HG02970 (cell line): ENCODE measurements at regions not wholly inside any gene's neighbourhood (a gene's known extent, or its start where the extent isn't known, plus 50 kb on each side); places are given as distances from the start of the nearest gene placed in this dataset.

Source experiments
- ATAC-seq: cut with Tn5 transposase; IDR thresholded peaks from one replicate; pipeline ENCODE4 v1.9.1; 2021; ENCODE audit warnings: mild to moderate bottlenecking, moderate library complexity, moderate number of reproducible peaks; ENCODE audit not compliant: unreplicated experiment, low FRiP score

GRCh38 chr4:111736516-111736915, 408.7 kb upstream of the FAM241A start:
- no peak for ATAC-seq

- no peak for ATAC-seq
These were observed 400.4 kb upstream of the FAM241A start for GRCh38 chr4:111744847-111745246.

- no peak for ATAC-seq
These were observed 397.1 kb upstream of the FAM241A start for GRCh38 chr4:111748157-111748556.

- ATAC-seq = no peak
These were observed 391.3 kb upstream of the FAM241A start for GRCh38 chr4:111754003-111754402.

GRCh38 chr4:111755571-111755970, 389.7 kb upstream of the FAM241A start:
- no peak for ATAC-seq

GRCh38 chr4:111761531-111761930, 383.7 kb upstream of the FAM241A start:
- no peak for ATAC-seq

GRCh38 chr4:111770514-111770913, 374.7 kb upstream of the FAM241A start:
- ATAC-seq = no peak

- ATAC-seq = no peak
These were observed 371.4 kb upstream of the FAM241A start for GRCh38 chr4:111773858-111774257.

GRCh38 chr4:111775556-111776297, 369.5 kb upstream of the FAM241A start:
- no peak for ATAC-seq

GRCh38 chr4:111776561-111776960, 368.7 kb upstream of the FAM241A start:
- no peak for ATAC-seq

- ATAC-seq = no peak
These were observed 366.7 kb upstream of the FAM241A start for GRCh38 chr4:111778543-111778942.

- ATAC-seq = no peak
These were observed 364.3 kb upstream of the FAM241A start for GRCh38 chr4:111780965-111781364.

- no peak for ATAC-seq
These were observed 363.6 kb upstream of the FAM241A start for GRCh38 chr4:111781611-111782010.

GRCh38 chr4:111788099-111788498, 357.2 kb upstream of the FAM241A start:
- no peak for ATAC-seq

GRCh38 chr4:111789901-111790640, 355.2 kb upstream of the FAM241A start:
- ATAC-seq = no peak

GRCh38 chr4:111792632-111793031, 352.6 kb upstream of the FAM241A start:
- no peak for ATAC-seq

GRCh38 chr4:111793433-111794091, 351.7 kb upstream of the FAM241A start:
- ATAC-seq = no peak

GRCh38 chr4:111797455-111798163, 347.6 kb upstream of the FAM241A start:
- ATAC-seq = no peak

GRCh38 chr4:111798840-111799239, 346.4 kb upstream of the FAM241A start:
- no peak for ATAC-seq

GRCh38 chr4:111800551-111800950, 344.7 kb upstream of the FAM241A start:
- ATAC-seq = no peak

- ATAC-seq = no peak
These were observed 343.1 kb upstream of the FAM241A start for GRCh38 chr4:111802191-111802590.
